Keratinocyte (primary cell): ENCODE measurements at regions not wholly inside any gene's neighbourhood (a gene's known extent, or its start where the extent isn't known, plus 50 kb on each side); places are given as distances from the start of the nearest gene placed in this dataset.

Experiments
- EZH2 ChIP-seq: IDR thresholded peaks from one replicate; pipeline ENCODE4 v1.6.1; 2012; ENCODE audit warnings: inconsistent platforms, mild to moderate bottlenecking, low read length, moderate library complexity
- TF ChIP-seq, protein P1 (sequence below), 3 experiments: IDR thresholded peaks in 1 of 3; conservative IDR thresholded peaks in 1 of 3; optimal IDR thresholded peaks in 1 of 3; 2 replicates in 2 of 3; 3 replicates in 1 of 3; pipeline versions ENCODE3 to v1.5.1; 2011; ENCODE audit warnings: low read length in 3 of 3, mild to moderate bottlenecking in 3 of 3, moderate library complexity in 2 of 3, control low read depth in 1 of 3, inconsistent platforms in 1 of 3; ENCODE audit not compliant: insufficient read depth in 2 of 3; ENCODE audit errors: extremely low read depth in 1 of 3

GRCh38 chr6:2512802-2513201, 237.9 kb downstream of the MYLK4 start:
- TF ChIP-seq, protein P1, sequence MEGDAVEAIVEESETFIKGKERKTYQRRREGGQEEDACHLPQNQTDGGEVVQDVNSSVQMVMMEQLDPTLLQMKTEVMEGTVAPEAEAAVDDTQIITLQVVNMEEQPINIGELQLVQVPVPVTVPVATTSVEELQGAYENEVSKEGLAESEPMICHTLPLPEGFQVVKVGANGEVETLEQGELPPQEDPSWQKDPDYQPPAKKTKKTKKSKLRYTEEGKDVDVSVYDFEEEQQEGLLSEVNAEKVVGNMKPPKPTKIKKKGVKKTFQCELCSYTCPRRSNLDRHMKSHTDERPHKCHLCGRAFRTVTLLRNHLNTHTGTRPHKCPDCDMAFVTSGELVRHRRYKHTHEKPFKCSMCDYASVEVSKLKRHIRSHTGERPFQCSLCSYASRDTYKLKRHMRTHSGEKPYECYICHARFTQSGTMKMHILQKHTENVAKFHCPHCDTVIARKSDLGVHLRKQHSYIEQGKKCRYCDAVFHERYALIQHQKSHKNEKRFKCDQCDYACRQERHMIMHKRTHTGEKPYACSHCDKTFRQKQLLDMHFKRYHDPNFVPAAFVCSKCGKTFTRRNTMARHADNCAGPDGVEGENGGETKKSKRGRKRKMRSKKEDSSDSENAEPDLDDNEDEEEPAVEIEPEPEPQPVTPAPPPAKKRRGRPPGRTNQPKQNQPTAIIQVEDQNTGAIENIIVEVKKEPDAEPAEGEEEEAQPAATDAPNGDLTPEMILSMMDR (optimal IDR thresholded peaks at IDR 0.05 in 1 of 3, IDR thresholded peaks at IDR 0.05 in 1 of 3, conservative IDR thresholded peaks at IDR 0.05 in 1 of 3; ENCODE audit: extremely low read depth in 1 of 3, insufficient read depth in 2 of 3, low read length in 3 of 3), result no peak
- no peak for TF ChIP-seq EZH2
